Fibroblast of lung (primary cell): ENCODE measurements at regions not wholly inside any gene's neighbourhood (a gene's known extent, or its start where the extent isn't known, plus 50 kb on each side); places are given as distances from the start of the nearest gene placed in this dataset.

ENCODE experiments used
- DNase-seq, 2 donors: peaks; one replicate each; pipeline versions ENCODE4 v3.0.0 to v3.0.0-alpha.2; 2010; ENCODE audit warnings: low read depth in 2 of 2
- H2AFZ ChIP-seq: 2 replicates; pipeline ENCODE4 v1.5.1; 2012; ENCODE audit warnings: low read length, control low read depth, inconsistent platforms
- H3K27ac ChIP-seq: 2 replicates; pipeline ENCODE4 v1.5.1; 2011; ENCODE audit warnings: low read length, control low read depth; ENCODE audit not compliant: insufficient read depth
- H3K27me3 ChIP-seq: 2 replicates; pipeline ENCODE4 v1.5.1; 2011; ENCODE audit warnings: mild to moderate bottlenecking, low read length; ENCODE audit not compliant: control insufficient read depth, insufficient read depth
- H3K36me3 ChIP-seq: 2 replicates; pipeline ENCODE4 v1.5.1; 2011; ENCODE audit warnings: low read length; ENCODE audit not compliant: control insufficient read depth, insufficient read depth
- H3K4me1 ChIP-seq: 2 replicates; pipeline ENCODE4 v1.5.1; 2011; ENCODE audit warnings: low read length; ENCODE audit not compliant: control insufficient read depth, insufficient read depth; ENCODE audit errors: extremely low read depth
- H3K4me2 ChIP-seq: 2 replicates; pipeline ENCODE4 v1.5.1; 2011; ENCODE audit warnings: low read length, control low read depth; ENCODE audit not compliant: insufficient read depth; ENCODE audit errors: extremely low read depth
- H3K4me3 ChIP-seq, 4 experiments: fragments of 200-600 bp in 1 of 4; sonication (generic) in 1 of 4; replicated peaks in 1 of 4; 2 replicates each; pipeline ENCODE4 v1.5.1; 2011 to 2016; ENCODE audit warnings: low read length in 4 of 4, low read depth in 3 of 4, mild to moderate bottlenecking in 3 of 4, control low read depth in 2 of 4, inconsistent platforms in 1 of 4, mixed read lengths in 1 of 4; ENCODE audit not compliant: insufficient read depth in 1 of 4; ENCODE audit errors: control extremely low read depth in 1 of 4
- H3K79me2 ChIP-seq: 2 replicates; pipeline ENCODE4 v1.5.1; 2012; ENCODE audit warnings: mild to moderate bottlenecking, low read length, inconsistent platforms; ENCODE audit not compliant: control insufficient read depth, insufficient read depth
- H3K9ac ChIP-seq: 2 replicates; pipeline ENCODE4 v1.5.1; 2011; ENCODE audit warnings: mild to moderate bottlenecking, low read length, control low read depth; ENCODE audit not compliant: insufficient read depth
- H3K9me3 ChIP-seq: 2 replicates; pipeline ENCODE4 v1.5.1; 2012; ENCODE audit warnings: low read depth, low read length; ENCODE audit not compliant: control insufficient read depth, insufficient read depth
- H4K20me1 ChIP-seq: 2 replicates; pipeline ENCODE4 v1.5.1; 2011; ENCODE audit warnings: low read length; ENCODE audit not compliant: control insufficient read depth, insufficient read depth; ENCODE audit errors: extremely low read depth
- EZH2 ChIP-seq: IDR thresholded peaks from 2 replicates; pipeline ENCODE4 v1.5.1; 2012; ENCODE audit warnings: low read length, control low read depth, mild to moderate bottlenecking; ENCODE audit errors: missing control alignments
- TF ChIP-seq, protein P1 (sequence below), 2 donors: IDR thresholded peaks in 1 of 2; conservative IDR thresholded peaks in 1 of 2; 1 replicate in 1 of 2; 2 replicates in 1 of 2; pipeline ENCODE4 v1.5.1; 2011 to 2012; ENCODE audit warnings: low read length in 2 of 2, control low read depth in 1 of 2, inconsistent platforms in 1 of 2, low read depth in 1 of 2, mild to moderate bottlenecking in 1 of 2

GRCh38 chr7:17626235-17626634 is 314.1 kb downstream of the SNX13 start:
- Histone ChIP-seq H3K4me1 (peaks cover 5% of the 10 kb centered on the region), H4K20me1 (no peaks in the 10 kb centered on the region), H3K79me2 (no peaks in the 10 kb centered on the region), H2AFZ (no peak overlapping the region), H3K9me3 (no peaks in the 10 kb centered on the region), H3K27me3 (no peaks in the 10 kb centered on the region), H3K9ac (no peak overlapping the region), H3K4me3 (no peak overlapping the region), H3K27ac (no peak overlapping the region), H3K36me3 (no peaks in the 10 kb centered on the region), H3K4me2 (no peak overlapping the region)
- no peak for TF ChIP-seq EZH2
- TF ChIP-seq, protein P1, sequence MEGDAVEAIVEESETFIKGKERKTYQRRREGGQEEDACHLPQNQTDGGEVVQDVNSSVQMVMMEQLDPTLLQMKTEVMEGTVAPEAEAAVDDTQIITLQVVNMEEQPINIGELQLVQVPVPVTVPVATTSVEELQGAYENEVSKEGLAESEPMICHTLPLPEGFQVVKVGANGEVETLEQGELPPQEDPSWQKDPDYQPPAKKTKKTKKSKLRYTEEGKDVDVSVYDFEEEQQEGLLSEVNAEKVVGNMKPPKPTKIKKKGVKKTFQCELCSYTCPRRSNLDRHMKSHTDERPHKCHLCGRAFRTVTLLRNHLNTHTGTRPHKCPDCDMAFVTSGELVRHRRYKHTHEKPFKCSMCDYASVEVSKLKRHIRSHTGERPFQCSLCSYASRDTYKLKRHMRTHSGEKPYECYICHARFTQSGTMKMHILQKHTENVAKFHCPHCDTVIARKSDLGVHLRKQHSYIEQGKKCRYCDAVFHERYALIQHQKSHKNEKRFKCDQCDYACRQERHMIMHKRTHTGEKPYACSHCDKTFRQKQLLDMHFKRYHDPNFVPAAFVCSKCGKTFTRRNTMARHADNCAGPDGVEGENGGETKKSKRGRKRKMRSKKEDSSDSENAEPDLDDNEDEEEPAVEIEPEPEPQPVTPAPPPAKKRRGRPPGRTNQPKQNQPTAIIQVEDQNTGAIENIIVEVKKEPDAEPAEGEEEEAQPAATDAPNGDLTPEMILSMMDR (conservative IDR thresholded peaks at IDR 0.05 in 1 of 2, IDR thresholded peaks at IDR 0.05 in 1 of 2; ENCODE audit: low read depth in 1 of 2, low read length in 2 of 2) = no peak
- no peak for DNase-seq

DNA sequence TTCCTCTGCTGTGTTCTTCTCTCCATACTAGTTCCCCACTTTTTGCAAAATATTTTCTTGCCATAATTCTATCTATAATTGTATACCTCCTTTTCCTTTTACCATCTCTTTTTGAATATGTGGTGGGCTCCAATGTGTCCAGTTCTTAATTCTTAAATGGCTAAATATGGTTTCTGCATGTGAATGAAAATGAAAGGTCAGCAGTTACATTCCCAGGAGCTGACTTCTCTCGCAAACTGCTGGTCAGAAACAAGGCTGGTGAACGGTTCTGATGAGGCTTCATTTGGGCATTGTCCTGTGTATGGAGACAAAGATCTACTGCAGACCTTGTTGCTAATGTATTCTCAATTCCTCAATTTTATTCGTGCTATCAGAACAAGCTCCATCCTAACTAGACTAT is 309.2 kb downstream of the SNX13 start:
- Histone ChIP-seq H3K4me1 (no peaks in the 10 kb centered on the region), H4K20me1 (no peaks in the 10 kb centered on the region), H3K4me3 (no peak overlapping the region), H3K9ac (no peak overlapping the region), H3K27ac (no peak overlapping the region), H3K9me3 (no peaks in the 10 kb centered on the region), H3K27me3 (no peaks in the 10 kb centered on the region), H2AFZ (no peak overlapping the region), H3K79me2 (no peaks in the 10 kb centered on the region), H3K36me3 (no peaks in the 10 kb centered on the region), H3K4me2 (no peak overlapping the region)
- DNase-seq = no peak
- TF ChIP-seq, protein P1 (conservative IDR thresholded peaks at IDR 0.05 in 1 of 2, IDR thresholded peaks at IDR 0.05 in 1 of 2; ENCODE audit: low read depth in 1 of 2, low read length in 2 of 2) = no peak
- TF ChIP-seq EZH2 = no peak

GRCh38 chr7:17632384-17632783 is 307.9 kb downstream of the SNX13 start:
- Histone ChIP-seq H3K4me3 (no peak overlapping the region), H3K9ac (no peak overlapping the region), H3K27ac (no peak overlapping the region), H2AFZ (no peak overlapping the region), H3K4me2 (no peak overlapping the region), H3K4me1 (no peaks in the 10 kb centered on the region), H4K20me1 (no peaks in the 10 kb centered on the region), H3K79me2 (no peaks in the 10 kb centered on the region), H3K9me3 (no peaks in the 10 kb centered on the region), H3K36me3 (no peaks in the 10 kb centered on the region), H3K27me3 (no peaks in the 10 kb centered on the region)
- TF ChIP-seq, protein P1 (conservative IDR thresholded peaks at IDR 0.05 in 1 of 2, IDR thresholded peaks at IDR 0.05 in 1 of 2; ENCODE audit: low read depth in 1 of 2, low read length in 2 of 2) = no peak
- TF ChIP-seq EZH2 = no peak
- no peak for DNase-seq
